HG03342 (cell line): ENCODE measurements at regions not wholly inside any gene's neighbourhood (a gene's known extent, or its start where the extent isn't known, plus 50 kb on each side); places are given as distances from the start of the nearest gene placed in this dataset.
"Not testable (repeated sequence)": the region's sequence is repeated elsewhere in the genome, so short reads cannot be mapped to it uniquely, and the experiment has no call there.

Experiments used
- ATAC-seq: cut with Tn5 transposase; IDR thresholded peaks from one replicate; pipeline ENCODE4 v1.9.1; 2021; ENCODE audit warnings: mild to moderate bottlenecking, moderate library complexity; ENCODE audit not compliant: unreplicated experiment

DNA sequence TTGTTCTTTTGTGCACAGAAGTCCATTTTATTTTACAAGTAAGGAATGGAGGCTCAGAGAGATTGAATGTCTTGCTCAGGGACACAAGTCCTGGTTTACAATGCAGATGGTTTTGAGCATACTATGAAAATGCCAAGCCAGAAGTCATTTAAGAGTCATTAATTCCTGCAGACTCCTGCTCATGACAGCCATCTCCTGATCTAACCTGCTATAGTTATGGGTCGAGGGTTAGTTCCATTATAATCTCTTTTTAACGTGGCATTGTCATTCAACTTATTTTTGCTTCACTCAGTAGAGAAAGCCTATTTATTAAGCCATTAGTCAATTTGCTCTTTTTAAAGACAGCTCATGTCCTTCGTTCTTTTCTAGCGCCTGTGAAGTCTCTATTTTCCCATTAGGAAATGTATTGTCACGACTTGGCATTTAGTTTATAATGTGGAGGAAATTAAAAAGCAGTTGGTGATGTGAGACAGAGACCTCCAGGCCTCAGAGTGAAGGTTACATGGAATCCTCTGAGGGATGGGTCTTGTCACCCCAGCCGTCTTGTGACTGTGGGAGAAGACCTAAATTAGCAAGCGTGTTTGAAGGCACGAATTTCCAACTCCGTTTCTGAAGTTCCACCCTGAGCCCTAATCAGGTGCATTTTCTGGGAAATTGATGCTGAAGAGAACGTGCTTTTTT is 84.1 kb downstream of the ACTBL2 start:
- no peak for ATAC-seq

DNA sequence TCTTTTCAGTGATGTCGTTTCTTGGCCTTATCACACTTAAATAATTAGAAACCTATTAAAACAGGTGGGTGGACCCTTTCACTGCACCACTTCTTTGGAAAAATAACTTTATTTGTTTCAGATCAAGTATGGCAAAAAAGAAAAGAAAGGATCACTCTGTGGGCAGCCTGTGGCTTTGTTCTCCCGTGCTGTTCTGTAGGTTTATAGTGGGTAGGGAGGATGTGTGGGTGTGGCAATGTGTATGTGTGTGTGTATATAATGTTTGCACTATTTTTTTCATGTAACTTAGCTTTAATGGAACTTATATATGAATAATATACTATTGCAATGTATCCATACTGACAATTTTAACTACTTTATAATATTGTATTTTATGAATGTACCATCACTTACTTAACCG is 85.9 kb downstream of the ACTBL2 start:
- no peak for ATAC-seq

DNA sequence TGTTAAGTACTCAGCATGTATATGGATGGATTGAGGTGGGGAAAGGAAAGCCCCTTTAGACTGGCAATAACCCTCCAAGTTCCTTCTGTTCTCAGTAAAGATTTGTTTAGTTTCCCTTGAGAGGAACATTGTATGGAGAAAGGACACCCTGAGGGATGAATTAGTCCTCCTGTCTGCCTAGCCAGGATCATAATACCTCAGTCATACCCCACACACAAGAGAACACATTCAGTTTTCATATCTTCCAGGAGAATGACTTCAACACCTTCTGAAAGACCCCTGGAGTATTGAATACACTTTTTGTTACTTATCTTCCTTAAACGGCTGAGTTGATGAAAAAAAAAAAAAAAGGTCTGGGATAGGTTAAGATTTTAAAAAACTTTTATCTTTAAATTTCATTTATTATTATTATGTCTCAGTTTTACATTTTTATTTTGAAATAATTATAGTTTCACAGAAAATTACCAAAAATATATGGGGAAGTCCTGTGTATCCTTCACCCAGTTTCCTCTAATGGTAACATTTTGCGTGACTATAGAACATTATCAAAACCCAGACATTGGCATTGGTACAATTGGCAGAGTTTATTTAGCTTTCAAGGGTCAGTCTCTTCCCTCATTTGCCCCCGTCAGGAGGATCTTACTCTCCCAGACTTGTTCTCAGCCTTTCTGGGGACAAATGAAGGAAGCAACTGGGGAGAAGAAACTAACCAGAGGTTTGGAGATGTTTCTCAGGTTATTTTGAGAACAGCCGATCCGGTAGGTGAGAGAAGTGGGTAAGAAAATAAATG is 88.0 kb downstream of the ACTBL2 start:
- no peak for ATAC-seq

DNA sequence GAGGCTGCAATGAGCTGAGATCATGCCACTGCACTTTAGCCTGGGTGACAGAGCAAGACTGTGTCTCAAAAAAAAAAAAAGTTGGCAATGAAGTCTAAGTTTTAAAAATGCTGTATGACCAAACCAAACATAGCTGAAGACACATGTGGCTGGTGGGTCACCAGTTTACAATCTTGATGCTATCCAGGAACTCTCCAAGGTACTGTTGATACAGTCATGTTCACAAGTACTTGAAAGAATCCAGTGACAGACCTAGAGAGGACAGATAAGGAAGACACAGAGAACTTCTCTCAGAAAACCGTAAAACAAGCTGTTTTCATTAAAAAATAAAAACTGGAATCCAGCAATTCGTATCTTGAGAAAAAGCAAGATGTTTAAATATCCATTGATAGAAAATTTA is 95.7 kb downstream of the ACTBL2 start:
- no peak for ATAC-seq

DNA sequence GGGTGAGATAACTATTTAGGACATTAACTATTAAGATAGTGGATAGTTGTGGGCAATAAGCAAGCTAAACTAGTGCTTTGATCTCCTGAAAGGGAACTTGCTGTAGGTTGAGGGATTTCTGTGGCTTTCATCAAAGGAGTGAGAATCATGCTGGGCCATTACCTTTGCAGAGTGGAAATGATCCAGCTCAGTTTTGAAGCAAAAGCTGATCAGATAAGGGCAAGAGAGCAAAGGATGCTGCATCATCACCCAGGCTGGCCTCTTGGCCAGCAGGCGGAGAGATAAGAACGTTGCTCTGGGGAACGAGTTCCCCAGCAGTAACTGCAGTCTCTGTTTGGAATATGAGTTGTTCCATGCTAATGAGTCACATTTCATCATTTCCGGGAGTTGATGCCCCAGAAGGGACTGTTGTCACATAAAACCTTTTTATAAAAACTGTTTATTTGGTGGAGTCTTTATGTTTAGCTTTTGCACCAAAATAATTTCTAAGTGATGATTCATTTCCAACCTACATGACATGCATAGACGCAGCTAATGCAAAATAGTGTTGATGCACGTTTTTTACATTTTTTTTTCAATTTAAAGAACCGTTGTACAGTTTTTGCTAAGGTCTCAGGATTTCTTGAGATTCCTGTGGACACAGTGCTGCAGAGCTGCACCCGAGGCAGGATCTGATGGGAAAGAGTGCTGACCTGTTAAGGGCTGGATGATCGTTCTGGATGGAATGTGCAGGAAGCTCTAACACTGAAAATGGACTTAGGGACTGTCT is 99.3 kb downstream of the ACTBL2 start:
- ATAC-seq = no peak

DNA sequence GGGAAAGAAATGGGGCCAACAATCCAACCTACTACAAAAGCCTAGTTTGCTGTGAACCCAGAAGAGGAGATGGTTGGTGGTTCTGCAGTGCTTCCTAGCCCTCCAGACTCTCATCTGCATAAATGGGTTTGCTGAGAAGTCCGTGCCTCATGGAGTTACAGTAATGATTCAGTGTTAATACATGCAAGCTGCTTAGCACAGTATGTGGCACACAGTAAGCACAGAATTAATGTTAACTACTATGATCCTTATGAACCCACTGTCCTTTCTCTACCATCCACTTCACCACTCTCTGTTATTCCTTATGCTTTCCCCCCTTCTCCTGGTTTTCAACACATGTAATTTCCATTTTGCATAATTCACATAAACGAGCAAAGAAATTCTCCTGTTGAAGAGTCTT is 100.0 kb downstream of the ACTBL2 start:
- no peak for ATAC-seq

DNA sequence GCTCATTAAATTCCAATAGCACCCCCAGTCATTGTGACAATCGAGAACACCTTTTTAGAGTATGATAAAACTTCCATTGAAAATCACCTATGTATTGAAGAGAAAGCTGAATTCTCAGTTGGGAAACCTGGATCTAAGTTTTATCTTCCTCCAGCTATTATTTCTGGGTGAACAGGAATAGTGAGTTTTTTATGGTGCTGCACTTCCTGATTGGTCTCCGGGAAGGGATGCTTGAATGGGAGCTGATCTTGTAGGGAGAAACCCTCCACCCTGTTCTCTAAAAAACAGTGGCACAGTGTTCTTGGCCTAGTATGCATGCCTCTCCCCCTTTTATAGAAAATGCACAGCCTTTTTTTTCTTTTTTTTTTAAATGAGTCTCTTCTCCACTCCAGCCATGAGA is 112.2 kb downstream of the ACTBL2 start:
- ATAC-seq = no peak

DNA sequence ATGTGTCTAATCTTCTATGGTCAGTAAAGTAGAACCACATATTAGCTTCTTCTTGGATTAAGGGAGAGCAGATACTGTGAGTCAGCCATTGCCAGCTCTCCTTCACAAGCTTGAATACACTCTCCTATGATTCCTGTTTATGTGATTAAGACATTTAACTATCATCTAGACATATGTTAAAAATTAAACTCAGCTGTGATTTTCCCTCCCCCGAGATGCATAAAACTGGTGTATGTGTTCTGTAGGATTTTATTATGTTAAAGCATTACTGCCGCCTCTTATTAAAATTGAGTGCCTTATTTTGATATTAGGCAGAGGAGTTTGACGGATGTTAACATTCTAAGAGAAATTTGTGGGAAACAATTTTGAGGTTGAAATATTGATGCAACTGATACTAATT is 114.6 kb downstream of the ACTBL2 start:
- ATAC-seq = no peak

DNA sequence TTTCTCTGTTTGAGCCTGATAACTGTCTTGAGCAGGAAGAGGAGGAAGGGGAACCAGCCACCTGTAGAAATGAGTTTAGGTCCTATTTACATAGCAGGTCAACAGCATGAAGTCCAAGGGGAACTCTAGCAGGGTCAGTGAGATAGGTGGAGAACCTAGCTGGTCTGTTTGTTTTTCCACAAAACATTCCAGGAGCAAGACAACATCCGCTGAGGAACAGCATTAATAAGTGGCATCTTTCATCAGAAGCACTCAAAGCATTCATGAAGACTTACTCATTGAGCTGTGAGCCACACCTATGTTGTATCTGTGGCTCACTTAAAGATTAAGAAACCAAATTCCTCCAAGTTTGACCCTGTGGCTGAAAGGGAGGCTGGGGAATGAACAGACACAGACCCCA is 115.9 kb downstream of the ACTBL2 start:
- no peak for ATAC-seq

DNA sequence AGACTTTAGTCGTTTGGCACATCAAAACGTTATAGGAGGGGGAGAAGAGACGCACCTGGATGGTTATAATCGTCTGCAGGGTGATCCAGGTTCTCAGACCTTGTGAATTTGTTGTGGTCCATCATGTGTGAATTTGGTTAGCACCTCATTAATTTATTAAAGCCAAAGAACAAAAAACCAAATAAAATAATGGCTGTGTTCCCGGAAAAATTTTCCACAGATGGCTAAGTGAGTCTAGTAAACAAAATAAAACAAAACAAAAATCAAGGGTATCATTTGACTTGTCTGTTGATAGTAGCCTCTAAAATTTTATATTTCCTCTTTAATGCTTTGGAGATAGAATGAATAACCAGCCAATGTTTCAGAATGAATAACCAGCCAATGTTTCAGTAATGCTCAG is 119.7 kb downstream of the ACTBL2 start:
- ATAC-seq = no peak

DNA sequence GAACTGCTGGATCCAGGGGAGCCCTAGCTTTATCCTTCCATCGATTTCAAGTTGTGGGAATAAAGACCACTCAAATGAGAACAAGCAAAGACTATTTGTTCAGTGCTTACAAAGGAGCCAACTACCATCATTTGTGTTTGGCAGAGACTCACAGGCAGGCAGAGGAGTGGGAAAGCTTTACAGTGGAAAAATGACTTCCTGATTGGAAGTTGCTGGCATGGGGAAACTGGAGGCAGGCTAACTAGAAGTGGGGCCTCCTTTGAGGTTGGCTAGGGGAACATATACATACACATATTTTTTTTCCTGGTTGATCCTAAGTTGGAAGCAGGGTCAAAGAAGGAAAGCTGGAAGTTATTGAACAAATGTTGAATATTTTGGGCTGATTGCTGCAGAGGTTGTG is 121.7 kb downstream of the ACTBL2 start:
- ATAC-seq = no peak

DNA sequence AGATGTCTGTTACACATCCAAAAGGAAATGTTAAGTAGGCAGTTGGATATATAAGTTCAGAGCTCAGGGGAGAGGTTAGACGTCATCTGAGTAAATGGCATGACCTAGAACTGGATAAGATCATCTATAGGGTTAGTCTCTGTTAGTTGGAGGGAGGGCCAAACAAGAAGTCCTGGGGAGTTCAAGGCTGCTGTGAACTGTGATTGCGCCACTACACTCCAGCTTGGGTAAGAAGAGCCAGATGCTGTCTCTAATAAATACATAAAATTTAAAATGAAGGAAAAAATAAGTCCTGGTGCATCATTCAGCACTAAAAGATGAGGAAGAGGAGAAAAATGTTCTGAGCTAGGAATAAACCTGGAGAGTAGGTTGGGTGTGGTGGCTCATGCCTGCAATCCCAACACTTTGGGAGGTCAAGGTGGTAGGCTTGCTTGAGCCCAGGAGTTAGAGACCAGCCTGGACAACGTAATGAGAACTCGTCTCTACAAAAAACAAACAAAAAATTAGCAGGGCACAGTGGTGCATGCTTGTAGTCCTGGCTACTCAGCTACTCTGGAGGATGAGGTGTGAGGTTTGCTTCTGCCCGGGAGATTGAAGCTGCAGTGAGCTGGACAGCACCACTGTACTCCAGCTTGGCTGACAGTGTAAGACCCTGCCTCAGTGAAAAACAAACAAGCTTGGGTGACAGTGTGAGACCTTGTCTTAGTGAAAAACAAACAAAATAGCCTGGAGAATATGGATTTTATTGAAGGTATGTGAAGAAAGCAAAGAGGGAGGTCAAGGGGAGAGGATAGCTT is 123.6 kb downstream of the ACTBL2 start:
- no peak for ATAC-seq

DNA sequence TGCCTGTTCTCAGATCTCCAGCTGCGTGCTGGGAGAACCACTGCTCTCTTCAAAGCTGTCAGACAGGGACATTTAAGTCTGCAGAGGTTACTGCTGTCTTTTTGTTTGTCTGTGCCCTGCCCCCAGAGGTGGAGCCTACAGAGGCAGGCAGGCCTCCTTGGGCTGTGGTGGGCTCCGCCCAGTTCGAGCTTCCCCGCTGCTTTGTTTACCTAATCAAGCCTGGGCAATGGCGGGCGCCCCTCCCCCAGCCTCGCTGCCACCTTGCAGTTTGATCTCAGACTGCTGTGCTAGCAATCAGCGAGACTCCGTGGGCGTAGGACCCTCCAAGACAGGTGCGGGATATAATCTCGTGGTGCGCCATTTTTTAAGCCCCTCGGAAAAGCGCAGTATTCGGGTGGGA is 125.8 kb downstream of the ACTBL2 start:
- not testable (repeated sequence) for ATAC-seq

DNA sequence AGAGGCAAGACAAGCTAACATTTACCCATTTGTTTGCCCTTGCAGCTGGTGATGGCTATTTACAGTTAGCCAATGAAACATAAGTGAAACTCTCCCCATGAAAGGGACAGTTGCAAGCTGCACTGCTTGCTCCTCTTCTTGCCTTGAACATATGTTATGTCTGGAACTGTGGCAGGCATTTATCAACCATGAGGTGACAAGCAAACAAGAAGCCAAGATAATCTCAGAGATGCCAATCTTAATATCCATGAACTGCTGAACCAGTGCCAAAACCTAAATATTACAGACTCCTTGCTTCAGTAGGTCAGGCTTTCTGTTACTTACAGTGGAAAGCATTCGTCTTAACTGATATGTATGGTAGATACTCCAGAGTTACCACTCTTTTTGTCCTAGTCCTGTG is 133.4 kb downstream of the ACTBL2 start:
- no peak for ATAC-seq

DNA sequence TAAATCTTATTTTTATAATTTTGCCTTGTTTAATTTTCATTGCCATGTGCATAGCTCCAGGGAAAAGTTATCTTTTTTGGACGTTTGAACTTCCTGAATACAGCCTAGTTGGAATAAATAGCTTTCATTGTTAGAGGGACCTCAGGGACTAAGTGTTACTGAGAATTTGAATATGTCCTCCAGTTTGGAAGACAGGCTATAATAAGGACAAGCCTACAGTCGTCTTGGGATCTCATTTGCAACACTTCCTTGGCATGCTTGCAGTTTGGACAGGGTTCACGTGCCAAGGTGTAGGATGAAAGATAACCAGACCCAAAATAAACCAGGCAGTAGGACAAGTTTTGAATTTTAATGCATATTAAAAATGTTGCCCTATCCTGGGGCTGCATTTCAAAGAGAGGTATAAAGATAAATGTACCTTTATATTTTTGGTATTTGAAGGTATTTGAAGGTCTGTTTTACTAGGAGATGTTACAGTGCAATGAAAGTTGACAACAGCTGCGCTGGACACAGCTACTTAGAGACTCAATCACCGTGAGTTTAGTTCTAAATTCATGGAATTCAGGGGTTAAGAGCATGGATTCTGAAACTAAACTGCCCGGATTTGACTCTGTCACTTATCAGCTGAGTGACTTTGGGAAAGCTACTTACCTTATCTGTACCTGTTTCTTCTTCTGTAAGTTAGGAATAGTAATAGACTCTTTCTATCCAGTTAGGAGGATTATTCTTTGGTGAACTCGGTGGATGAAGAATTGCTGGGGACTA is 134.1 kb downstream of the ACTBL2 start:
- ATAC-seq = no peak

DNA sequence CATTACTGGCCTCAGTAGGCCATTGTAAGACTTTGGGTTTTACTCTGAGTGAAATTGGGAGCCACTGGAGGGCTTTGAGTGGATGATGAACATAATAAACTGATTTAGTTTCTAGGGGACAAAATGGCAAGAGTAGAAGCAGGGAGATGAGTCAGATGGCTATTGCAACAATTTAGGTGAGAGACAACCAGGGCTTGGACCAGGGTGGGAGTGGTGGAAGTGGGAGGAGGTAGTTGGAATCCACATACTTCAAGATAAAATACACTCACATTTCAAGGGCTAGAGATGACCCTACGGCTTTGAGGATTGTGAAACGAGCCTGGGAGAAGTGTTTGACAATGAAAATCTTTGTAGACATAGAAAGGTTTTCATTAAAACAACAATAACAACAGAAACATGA is 136.3 kb downstream of the ACTBL2 start:
- ATAC-seq = no peak

DNA sequence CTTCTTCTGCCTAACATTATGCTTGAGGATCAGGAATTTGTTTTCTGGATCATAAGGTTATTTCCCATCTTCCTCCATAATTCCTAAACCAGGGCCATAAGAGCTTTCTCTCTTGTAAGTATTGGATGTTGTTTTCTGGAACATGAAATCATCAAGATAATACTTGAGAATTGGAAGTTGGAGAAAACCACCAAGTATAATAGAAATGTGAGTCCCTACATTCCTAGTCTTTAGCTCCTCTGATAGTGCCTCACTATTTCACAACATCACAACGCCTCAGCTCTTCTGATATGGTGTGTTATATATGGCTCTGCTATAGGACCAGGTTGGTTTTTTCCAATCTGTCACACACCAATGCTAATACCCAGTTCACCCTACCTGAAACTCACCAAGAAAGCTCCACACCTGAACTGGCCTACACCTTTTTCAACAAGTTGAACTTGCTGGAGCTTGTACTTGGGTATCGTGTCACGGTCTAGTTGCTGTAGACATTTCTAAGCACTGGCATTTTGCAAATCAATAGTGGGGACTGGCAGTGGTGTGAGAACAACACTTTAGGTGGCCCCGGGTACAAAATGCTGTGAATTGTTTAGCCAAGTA is 141.1 kb downstream of the ACTBL2 start:
- no peak for ATAC-seq

DNA sequence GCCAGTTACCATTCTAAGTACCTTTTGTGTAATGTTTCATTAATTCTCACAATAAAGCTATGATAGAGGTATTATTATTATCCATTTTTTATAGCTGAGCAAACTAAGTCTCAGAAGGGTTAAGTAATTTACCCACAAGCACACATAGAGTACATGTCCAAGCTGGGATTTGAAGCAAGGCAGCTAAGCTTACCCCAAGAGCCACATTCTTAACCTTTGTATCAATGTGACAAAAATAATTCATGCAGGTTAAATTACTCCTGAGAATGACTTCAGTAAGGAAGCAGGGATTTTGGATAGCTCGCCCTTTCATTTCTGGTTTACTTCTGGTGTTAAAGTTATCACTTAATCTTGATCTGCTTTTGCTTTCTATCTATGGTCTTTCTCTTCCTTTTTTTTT is 141.9 kb downstream of the ACTBL2 start:
- ATAC-seq = no peak

DNA sequence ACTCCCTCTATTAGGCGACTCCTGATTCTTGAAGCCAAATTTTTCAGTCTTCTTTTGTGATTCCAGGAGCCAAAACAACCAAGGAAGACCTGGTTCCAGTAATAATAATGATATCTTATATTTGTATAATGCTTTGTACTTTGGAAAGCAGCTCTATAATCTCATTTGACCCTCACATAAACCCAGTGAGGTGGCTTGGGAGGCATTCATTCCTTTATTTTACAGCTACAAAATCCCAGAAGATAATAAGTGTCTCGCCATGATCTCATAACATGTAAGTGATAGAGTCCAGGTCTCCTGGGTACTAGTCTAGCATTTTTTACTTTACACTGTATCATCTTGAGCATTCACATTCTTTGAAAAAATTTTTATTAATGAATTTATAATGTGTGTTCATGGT is 143.1 kb downstream of the ACTBL2 start:
- ATAC-seq = no peak

DNA sequence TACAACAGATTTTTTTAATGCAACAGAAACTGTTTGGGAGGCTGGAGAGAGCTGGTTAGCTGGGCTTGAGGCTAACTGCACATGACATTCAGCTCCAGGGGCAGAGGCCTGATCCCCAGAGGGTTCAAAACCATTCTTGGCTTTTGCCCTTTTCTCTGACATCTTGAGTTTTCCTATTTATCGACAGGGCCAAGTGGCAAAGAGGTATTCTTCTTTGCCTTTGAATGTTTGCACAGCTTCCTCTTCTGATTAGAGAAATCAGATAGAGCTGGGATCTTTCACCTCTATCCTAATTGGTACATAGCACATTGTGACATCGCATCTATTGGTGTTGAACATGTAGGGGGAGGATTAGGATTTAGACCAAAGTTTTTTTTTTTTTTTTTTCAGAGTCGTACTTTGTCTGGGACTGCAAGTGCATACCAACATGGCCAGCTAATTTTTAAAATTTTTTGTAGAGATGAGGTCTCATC is 143.7 kb downstream of the ACTBL2 start:
- ATAC-seq = no peak
